ENCODE measurements at regions not wholly inside any gene's neighbourhood (a gene's known extent, or its start where the extent isn't known, plus 50 kb on each side); places are given as distances from the start of the nearest gene placed in this dataset.

DNA sequence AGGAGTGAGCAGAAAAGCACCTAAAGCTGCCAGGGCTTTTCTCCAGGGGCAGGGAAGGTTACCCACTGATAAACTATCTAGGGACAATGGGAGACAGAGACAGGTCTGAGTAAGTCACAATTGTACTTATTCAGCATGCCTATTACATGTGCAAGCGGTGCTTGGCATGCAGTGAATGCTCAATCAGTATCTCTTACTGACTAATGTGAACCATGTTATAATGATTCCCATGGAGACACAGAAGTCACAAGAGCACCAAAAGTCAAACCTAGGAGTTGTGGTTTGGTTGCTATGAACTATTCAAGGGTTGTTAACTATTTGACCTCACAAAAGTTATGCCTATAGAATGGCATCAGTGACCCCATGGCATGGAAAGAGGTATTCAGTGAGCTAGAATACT lies 50.0 kb upstream of the RASGRP1 start:
- DNase-seq (no peak), ATAC-seq (ENCODE audit: low read depth in 2 of 2) (no peak)
- Mint-ChIP-seq H3K4me1 (peaks cover 18 to 35% (median 19%) of the 10 kb centered on the region in 3 donors), H3K27me3 (no peaks in the 10 kb centered on the region), H3K36me3 (no peaks in the 10 kb centered on the region), H3K27ac (no peak overlapping the region), H3K9me3 (no peaks in the 10 kb centered on the region), H3K4me3 (no peak overlapping the region)

DNA sequence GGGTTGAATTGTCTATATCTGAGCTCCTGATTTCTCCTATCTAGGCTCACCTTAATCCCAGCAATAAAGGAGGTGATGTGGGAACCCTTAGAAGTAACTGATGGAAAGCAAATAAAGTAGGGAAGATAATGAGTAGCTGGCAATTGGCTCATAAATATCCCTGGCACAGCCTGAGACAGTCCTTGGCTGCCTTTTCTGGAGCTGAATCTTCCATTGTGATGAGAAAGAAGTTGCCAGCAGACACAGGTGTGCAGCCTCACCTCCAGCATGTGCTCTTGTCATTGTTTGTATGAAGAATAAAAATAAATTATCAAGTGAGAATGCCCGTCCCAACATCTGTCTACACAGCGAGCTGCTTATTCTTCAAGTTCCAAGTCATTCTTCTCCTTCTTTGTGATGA lies 53.2 kb upstream of the RASGRP1 start:
- DNase-seq (no peak), ATAC-seq (ENCODE audit: low read depth in 2 of 2) (no peak)
- H3K4me3 Mint-ChIP-seq: no peak overlapping the region
- peaks cover 12 to 25% (median 12%) of the 10 kb centered on the region in 3 donors for H3K4me1 Mint-ChIP-seq
- H3K27ac Mint-ChIP-seq: no peak overlapping the region
- no peaks in the 10 kb centered on the region for H3K9me3 Mint-ChIP-seq
- no peaks in the 10 kb centered on the region for H3K36me3 Mint-ChIP-seq
- no peaks in the 10 kb centered on the region for H3K27me3 Mint-ChIP-seq

GRCh38 chr15:38618242-38618955 lies 53.8 kb upstream of the RASGRP1 start:
- Mint-ChIP-seq H3K4me3 (peak overlapping the region in 1 of 8 donors; percentile 7), H3K27ac (no peak overlapping the region), H3K36me3 (no peaks in the 10 kb centered on the region), H3K9me3 (peaks cover 0 to 3% (median 0%) of the 10 kb centered on the region in 7 donors), H3K4me1 (peaks cover 12 to 24% (median 12%) of the 10 kb centered on the region in 3 donors), H3K27me3 (no peaks in the 10 kb centered on the region)
- no peak for DNase-seq
- no peak for ATAC-seq (ENCODE audit: low read depth in 2 of 2)

DNA sequence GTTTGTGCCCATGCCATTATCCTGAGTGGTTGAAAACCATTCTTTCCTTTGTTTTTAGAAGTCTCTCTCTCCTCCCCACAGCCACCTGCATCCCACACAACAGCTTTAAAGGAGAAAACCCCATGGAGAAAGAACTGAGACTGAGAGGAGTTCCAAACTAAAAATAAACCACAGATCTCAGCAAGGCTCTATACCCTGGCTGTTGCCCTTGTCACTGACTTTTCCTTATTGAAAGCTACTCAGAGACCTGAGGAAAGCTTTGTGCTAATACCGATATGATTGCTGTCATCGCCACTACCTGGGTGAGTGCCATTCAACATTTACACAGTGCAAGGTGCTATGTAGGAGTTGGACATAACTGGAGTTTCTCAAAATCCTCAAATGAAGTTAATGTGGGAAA lies 55.5 kb upstream of the RASGRP1 start:
- ATAC-seq (ENCODE audit: low read depth in 2 of 2) (no peak), DNase-seq (no peak)
- H3K4me3 Mint-ChIP-seq: peak overlapping the region in 2 of 8 donors; percentile 13 to 71
- no peaks in the 10 kb centered on the region for H3K36me3 Mint-ChIP-seq
- no peaks in the 10 kb centered on the region for H3K27me3 Mint-ChIP-seq
- H3K27ac Mint-ChIP-seq: peak overlapping the region in 3 of 6 donors; percentile 8 to 85 (median 63)
- H3K9me3 Mint-ChIP-seq: peaks cover 0 to 3% (median 0%) of the 10 kb centered on the region in 7 donors
- H3K4me1 Mint-ChIP-seq: peaks cover 12 to 24% (median 12%) of the 10 kb centered on the region in 3 donors

- Mint-ChIP-seq H3K4me1 (peaks cover 12 to 24% (median 12%) of the 10 kb centered on the region in 3 donors), H3K27ac (peak overlapping the region in 5 of 6 donors; percentile 8 to 49 (median 42))
Observed at GRCh38 chr15:38620851-38621594, 56.4 kb upstream of the RASGRP1 start.

GRCh38 chr15:38622304-38622703 lies 57.7 kb upstream of the RASGRP1 start:
- Mint-ChIP-seq H3K36me3 (no peaks in the 10 kb centered on the region), H3K4me1 (peaks cover 18 to 33% (median 20%) of the 10 kb centered on the region in 3 donors), H3K27me3 (no peaks in the 10 kb centered on the region), H3K9me3 (peaks cover 0 to 3% (median 0%) of the 10 kb centered on the region in 7 donors), H3K27ac (peak overlapping the region in 1 of 6 donors; percentile 73), H3K4me3 (no peak overlapping the region)
- ATAC-seq (ENCODE audit: low read depth in 2 of 2): no peak
- DNase-seq: no peak

More at GRCh38 chr15:38620851-38621594, 56.4 kb upstream of the RASGRP1 start:
- Mint-ChIP-seq H3K9me3 (peaks cover 0 to 3% (median 0%) of the 10 kb centered on the region in 7 donors), H3K27me3 (no peaks in the 10 kb centered on the region), H3K36me3 (no peaks in the 10 kb centered on the region), H3K4me3 (peak overlapping the region in 3 of 8 donors; percentile 16 to 54 (median 22))
- DNase-seq (peak; percentile 9), ATAC-seq (ENCODE audit: low read depth in 2 of 2) (peak; percentile 42 to 52)

DNA sequence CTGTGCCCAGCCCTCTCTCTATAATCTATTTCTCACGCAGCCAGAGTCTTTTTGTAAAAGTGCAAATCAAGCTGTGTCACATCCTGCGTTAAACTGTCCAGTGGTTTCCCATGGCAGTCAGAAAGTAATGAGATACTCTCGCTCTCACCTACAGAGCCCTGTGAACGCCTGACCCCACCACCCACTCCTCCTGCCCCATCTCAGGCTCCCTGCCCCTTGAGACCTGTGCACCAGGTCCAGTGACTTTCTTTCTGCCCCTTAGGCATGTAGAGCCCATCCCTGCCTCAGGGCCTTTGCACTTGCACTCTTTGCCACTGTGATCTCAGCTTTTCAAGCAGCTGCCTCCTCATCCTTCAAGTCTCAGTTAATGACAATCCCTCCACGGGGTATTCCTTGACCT lies 58.3 kb upstream of the RASGRP1 start:
- H3K27me3 Mint-ChIP-seq: no peaks in the 10 kb centered on the region
- H3K4me3 Mint-ChIP-seq: no peak overlapping the region
- H3K9me3 Mint-ChIP-seq: peaks cover 0 to 3% (median 0%) of the 10 kb centered on the region in 7 donors
- ATAC-seq (ENCODE audit: low read depth in 2 of 2): no peak
- H3K27ac Mint-ChIP-seq: peak overlapping the region in 3 of 6 donors; percentile 51 to 91 (median 82)
- H3K36me3 Mint-ChIP-seq: no peaks in the 10 kb centered on the region
- H3K4me1 Mint-ChIP-seq: peaks cover 18 to 33% (median 20%) of the 10 kb centered on the region in 3 donors
- no peak for DNase-seq

DNA sequence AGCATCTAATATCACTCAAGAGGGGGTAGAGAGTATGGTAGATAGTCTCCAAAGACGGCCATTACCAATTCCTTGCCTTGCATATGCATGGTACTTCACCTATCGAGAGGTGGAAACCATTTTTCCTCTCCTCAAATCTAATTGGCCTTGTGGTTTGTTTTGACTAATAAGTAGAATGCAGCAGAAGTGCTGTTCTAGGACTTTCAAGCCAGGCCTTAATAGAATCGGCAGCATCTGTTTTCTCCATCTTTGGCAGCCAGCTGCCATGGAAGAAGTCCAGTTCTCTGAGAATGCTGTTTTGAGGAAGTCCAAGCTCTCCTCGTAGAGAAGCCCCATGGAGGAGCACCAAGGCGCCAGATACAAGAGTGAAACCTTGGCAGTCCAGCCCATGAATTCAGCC lies 59.1 kb upstream of the RASGRP1 start:
- no peak overlapping the region for H3K4me3 Mint-ChIP-seq
- H3K9me3 Mint-ChIP-seq: peaks cover 0 to 3% (median 0%) of the 10 kb centered on the region in 7 donors
- DNase-seq (no peak), ATAC-seq (ENCODE audit: low read depth in 2 of 2) (no peak)
- no peaks in the 10 kb centered on the region for H3K36me3 Mint-ChIP-seq
- no peaks in the 10 kb centered on the region for H3K27me3 Mint-ChIP-seq
- no peak overlapping the region for H3K27ac Mint-ChIP-seq
- H3K4me1 Mint-ChIP-seq: peaks cover 18 to 32% (median 20%) of the 10 kb centered on the region in 3 donors

- Mint-ChIP-seq H3K4me3 (no peak overlapping the region), H3K27me3 (no peaks in the 10 kb centered on the region), H3K27ac (no peak overlapping the region), H3K9me3 (peaks cover 0 to 3% (median 0%) of the 10 kb centered on the region in 7 donors), H3K36me3 (no peaks in the 10 kb centered on the region), H3K4me1 (peaks cover 18 to 27% (median 20%) of the 10 kb centered on the region in 3 donors)
- no peak for ATAC-seq (ENCODE audit: low read depth in 2 of 2)
- no peak for DNase-seq
Observed at GRCh38 chr15:38624244-38625205, 59.9 kb upstream of the RASGRP1 start.

GRCh38 chr15:38625886-38626285 lies 61.3 kb upstream of the RASGRP1 start:
- no peak for DNase-seq
- Mint-ChIP-seq H3K4me1 (peaks cover 8 to 14% (median 10%) of the 10 kb centered on the region in 3 donors), H3K9me3 (peaks cover 0 to 3% (median 0%) of the 10 kb centered on the region in 7 donors), H3K36me3 (no peaks in the 10 kb centered on the region), H3K27me3 (no peaks in the 10 kb centered on the region), H3K4me3 (no peak overlapping the region), H3K27ac (peak overlapping the region in 1 of 6 donors; percentile 18)
- ATAC-seq (ENCODE audit: low read depth in 2 of 2): no peak

DNA sequence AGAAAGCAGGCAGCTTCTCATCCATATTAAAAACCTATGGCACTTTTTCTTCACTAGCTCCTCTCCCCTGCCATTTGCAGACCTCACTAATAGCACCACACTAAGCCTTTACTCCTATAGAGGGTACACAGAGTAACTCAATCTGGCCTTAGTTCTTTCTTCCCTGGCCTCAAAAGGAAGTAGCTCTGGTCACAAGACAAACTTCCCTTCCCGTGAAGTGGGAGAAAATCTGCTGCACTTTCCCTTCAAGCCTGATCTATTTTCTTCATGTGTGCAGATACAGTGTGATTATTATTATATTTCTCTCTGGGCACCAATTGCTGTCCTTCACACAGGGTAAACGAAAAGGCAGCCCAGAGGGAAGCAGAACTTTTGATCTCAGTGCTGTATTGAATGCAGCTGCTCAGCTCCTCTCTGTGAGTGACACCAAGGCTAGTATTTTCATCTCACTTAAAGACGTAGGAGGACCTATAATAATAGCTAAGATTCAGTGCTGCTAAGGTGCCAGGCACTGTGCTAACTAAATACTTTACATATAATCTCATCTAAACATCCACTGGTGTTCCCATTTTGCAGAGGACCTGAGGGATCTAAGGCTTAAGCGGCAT lies 61.9 kb upstream of the RASGRP1 start:
- peaks cover 7 to 13% (median 9%) of the 10 kb centered on the region in 3 donors for H3K4me1 Mint-ChIP-seq
- no peak for DNase-seq
- no peaks in the 10 kb centered on the region for H3K27me3 Mint-ChIP-seq
- H3K9me3 Mint-ChIP-seq: peaks cover 0 to 3% (median 0%) of the 10 kb centered on the region in 7 donors
- no peak for ATAC-seq (ENCODE audit: low read depth in 2 of 2)
- no peak overlapping the region for H3K4me3 Mint-ChIP-seq
- no peaks in the 10 kb centered on the region for H3K36me3 Mint-ChIP-seq
- peak overlapping the region in 1 of 6 donors; percentile 18 for H3K27ac Mint-ChIP-seq

DNA sequence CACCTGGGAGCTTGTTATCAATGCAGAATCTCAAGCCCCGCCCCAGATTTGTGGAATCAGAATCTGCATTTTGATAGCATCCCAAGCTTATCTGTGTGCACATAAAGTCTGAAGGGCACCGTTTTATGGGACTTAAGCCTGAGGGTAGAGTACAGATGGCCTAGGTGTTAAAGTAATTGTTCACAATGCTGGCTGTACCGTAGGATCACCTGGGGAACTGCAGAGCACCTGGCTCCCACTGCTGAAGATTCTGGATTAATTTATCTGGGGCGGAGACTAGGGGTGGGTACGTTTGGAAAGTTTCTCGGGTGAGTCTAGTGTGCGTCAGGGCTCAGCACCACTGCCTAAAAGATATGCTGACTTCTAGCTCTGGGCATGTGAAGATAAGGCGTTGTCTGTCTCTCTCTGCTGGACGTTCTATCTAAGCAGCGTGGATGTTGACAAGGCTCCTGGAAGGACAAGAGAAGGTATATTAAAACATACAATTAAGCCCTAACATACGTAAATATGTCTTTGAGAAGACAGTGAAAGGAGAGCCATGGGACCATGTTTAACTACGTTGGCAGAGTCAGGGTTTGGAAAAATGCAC lies 63.2 kb upstream of the RASGRP1 start:
- Mint-ChIP-seq H3K9me3 (peaks cover 0 to 3% (median 0%) of the 10 kb centered on the region in 7 donors), H3K36me3 (no peaks in the 10 kb centered on the region), H3K4me3 (no peak overlapping the region), H3K27ac (peak overlapping the region in 1 of 6 donors; percentile 48), H3K4me1 (peaks cover 7 to 16% (median 9%) of the 10 kb centered on the region in 3 donors), H3K27me3 (no peaks in the 10 kb centered on the region)
- ATAC-seq (ENCODE audit: low read depth in 2 of 2) (no peak), DNase-seq (no peak)

Measured in naive B cell (primary cell).